H1 (cell line): ENCODE measurements at regions not wholly inside any gene's neighbourhood (a gene's known extent, or its start where the extent isn't known, plus 50 kb on each side); places are given as distances from the start of the nearest gene placed in this dataset.

ENCODE experiments used
- CTCF ChIA-PET: fragments of 300-600 bp; sonication (Branson Sonifier 250); formaldehyde crosslinking; loops from one replicate; lab custom pipeline; 2021; ENCODE audit not compliant: partially characterized antibody; lab: Charles Lee
- POLR2A ChIA-PET: fragments of 300-600 bp; sonication (Branson Sonifier 250); formaldehyde crosslinking; loops from one replicate; lab custom pipeline; 2021; ENCODE audit warnings: inconsistent platforms; ENCODE audit not compliant: partially characterized antibody; lab: Charles Lee
- DNase-seq, 2 experiments: peaks; one replicate each; pipeline versions ENCODE4 v3.0.0 to v3.0.0-alpha.2; 2010 to 2022; ENCODE audit warnings: low spot score in 2 of 2, low read depth in 1 of 2, mixed read lengths in 1 of 2
- FAIRE-seq: peaks from 2 replicates; lab custom pipeline; 2011; peaks lifted over from hg19 to GRCh38; lab: Jason Lieb, UNC
- H2AFZ ChIP-seq: 2 replicates; pipeline ENCODE4 v1.8.1; 2012; ENCODE audit warnings: low read length, inconsistent platforms
- H2AK5ac ChIP-seq: 2 replicates; pipeline ENCODE4 v1.6.1; 2013; ENCODE audit warnings: low read depth, low read length
- H2BK120ac ChIP-seq: replicated peaks from 2 replicates; pipeline ENCODE3; 2013; ENCODE audit warnings: low read depth, low read length, inconsistent platforms
- H2BK12ac ChIP-seq: 2 replicates; pipeline ENCODE4 v1.6.1; 2013; ENCODE audit warnings: low read depth, low read length
- H2BK15ac ChIP-seq: 2 replicates; pipeline ENCODE4 v1.6.1; 2013; ENCODE audit warnings: low read length
- H2BK20ac ChIP-seq: 2 replicates; pipeline ENCODE4 v1.6.1; 2013; ENCODE audit warnings: low read length
- H2BK5ac ChIP-seq: 2 replicates; pipeline ENCODE4 v1.6.1; 2013; ENCODE audit warnings: low read depth, low read length
- H3K14ac ChIP-seq: 2 replicates; pipeline ENCODE4 v1.6.1; 2013; ENCODE audit warnings: inconsistent platforms; ENCODE audit not compliant: insufficient read length
- H3K18ac ChIP-seq: 2 replicates; pipeline ENCODE4 v1.6.1; 2013; ENCODE audit warnings: low read length; ENCODE audit errors: extremely low read depth
- H3K23ac ChIP-seq: 2 replicates; pipeline ENCODE4 v1.6.1; 2013; ENCODE audit warnings: inconsistent platforms; ENCODE audit not compliant: insufficient read length
- H3K23me2 ChIP-seq: 2 replicates; pipeline ENCODE4 v1.6.1; 2013; ENCODE audit warnings: low read depth, low read length
- H3K27ac ChIP-seq: 2 replicates; pipeline ENCODE4 v1.6.1; 2011; ENCODE audit warnings: low read depth, low read length, inconsistent platforms
- H3K27me3 ChIP-seq, 4 experiments: replicated peaks in 1 of 4; 1 replicate in 1 of 4; 2 replicates in 3 of 4; pipeline versions ENCODE4 v1.6.1 to v1.8.1; 2011 to 2013; ENCODE audit warnings: low read length in 3 of 4, mild to moderate bottlenecking in 3 of 4, inconsistent platforms in 2 of 4, mixed read lengths in 2 of 4, moderate library complexity in 1 of 4; ENCODE audit not compliant: control insufficient read depth in 3 of 4, insufficient read depth in 3 of 4; ENCODE audit errors: extremely low read depth in 1 of 4
- H3K36me3 ChIP-seq, 4 experiments: 2 replicates each; pipeline versions ENCODE4 v1.6.1 to v1.8.1; 2011 to 2013; ENCODE audit warnings: mild to moderate bottlenecking in 4 of 4, low read length in 3 of 4, moderate library complexity in 2 of 4, control low read depth in 1 of 4, inconsistent platforms in 1 of 4; ENCODE audit not compliant: insufficient read depth in 4 of 4, control insufficient read depth in 2 of 4
- H3K4ac ChIP-seq: replicated peaks from 2 replicates; pipeline ENCODE3; 2013; ENCODE audit warnings: low read length, low read depth, mixed read lengths, inconsistent platforms; ENCODE audit not compliant: insufficient read length
- H3K4me1 ChIP-seq, 4 experiments: replicated peaks in 1 of 4; 1 replicate in 1 of 4; 2 replicates in 3 of 4; pipeline versions ENCODE4 v1.6.1 to v1.8.1; 2011 to 2013; ENCODE audit warnings: low read length in 3 of 4, inconsistent platforms in 2 of 4, mixed read lengths in 1 of 4; ENCODE audit not compliant: insufficient read depth in 4 of 4, control insufficient read depth in 3 of 4
- H3K4me2 ChIP-seq, 2 experiments: 2 replicates each; pipeline versions ENCODE4 v1.6.1 to v1.8.1; 2011 to 2013; ENCODE audit warnings: low read depth in 2 of 2, low read length in 2 of 2, control low read depth in 1 of 2, inconsistent platforms in 1 of 2, mild to moderate bottlenecking in 1 of 2; ENCODE audit not compliant: insufficient read depth in 1 of 2
- H3K4me3 ChIP-seq, 4 experiments: fragments of 200-600, 300-600 bp in 1 of 4; sonication (generic), shearing (Covaris generic), sonication (Bioruptor Twin) in 1 of 4; 2 replicates each; pipeline versions ENCODE4 v1.5.1 to v1.8.1; 2011 to 2016; ENCODE audit warnings: low read length in 4 of 4, low read depth in 3 of 4, control low read depth in 2 of 4, inconsistent platforms in 2 of 4, mild to moderate bottlenecking in 2 of 4, mixed read lengths in 1 of 4, moderate library complexity in 1 of 4; ENCODE audit not compliant: insufficient read depth in 2 of 4; ENCODE audit errors: extremely low read depth in 1 of 4
- H3K56ac ChIP-seq: replicated peaks from 2 replicates; pipeline ENCODE3; 2013; ENCODE audit warnings: low read depth, mild to moderate bottlenecking, mixed read lengths, low read length, inconsistent platforms; ENCODE audit not compliant: insufficient read length
- H3K79me1 ChIP-seq: 2 replicates; pipeline ENCODE4 v1.6.1; 2013; ENCODE audit warnings: low read depth, low read length, control low read depth
- H3K79me2 ChIP-seq, 2 experiments: 2 replicates each; pipeline versions ENCODE4 v1.6.1 to v1.8.1; 2012 to 2013; ENCODE audit warnings: low read length in 2 of 2, mild to moderate bottlenecking in 2 of 2, inconsistent platforms in 1 of 2; ENCODE audit not compliant: insufficient read depth in 2 of 2, control insufficient read depth in 1 of 2
- H3K9ac ChIP-seq, 4 experiments: replicated peaks in 1 of 4; 1 replicate in 1 of 4; 2 replicates in 3 of 4; pipeline versions ENCODE4 v1.6.1 to v1.8.1; 2011 to 2013; ENCODE audit warnings: low read depth in 3 of 4, low read length in 3 of 4, control low read depth in 2 of 4, mild to moderate bottlenecking in 2 of 4, moderate library complexity in 2 of 4, inconsistent platforms in 1 of 4; ENCODE audit errors: extremely low read depth in 1 of 4
- H3K9me3 ChIP-seq, 2 experiments: 2 replicates each; pipeline versions ENCODE4 v1.6.1 to v1.8.1; 2012 to 2013; ENCODE audit warnings: mild to moderate bottlenecking in 2 of 2, moderate library complexity in 2 of 2, control low read depth in 1 of 2, inconsistent platforms in 1 of 2, low read depth in 1 of 2, low read length in 1 of 2, mixed read lengths in 1 of 2; ENCODE audit not compliant: insufficient read depth in 2 of 2
- H4K20me1 ChIP-seq, 2 experiments: replicated peaks in 1 of 2; 2 replicates each; pipeline versions ENCODE3 to v1.8.1; 2011 to 2013; ENCODE audit warnings: inconsistent platforms in 2 of 2, low read length in 2 of 2, mild to moderate bottlenecking in 1 of 2; ENCODE audit not compliant: insufficient read depth in 2 of 2, control insufficient read depth in 1 of 2
- H4K5ac ChIP-seq: 2 replicates; pipeline ENCODE4 v1.6.1; 2013; ENCODE audit warnings: low read length, low read depth, mixed read lengths, inconsistent platforms; ENCODE audit not compliant: insufficient read length
- H4K8ac ChIP-seq: 2 replicates; pipeline ENCODE4 v1.8.0; 2013; ENCODE audit warnings: mild to moderate bottlenecking, moderate library complexity, low read length, inconsistent platforms; ENCODE audit not compliant: insufficient read depth; ENCODE audit errors: extremely low read depth
- H4K91ac ChIP-seq: replicated peaks from 2 replicates; pipeline ENCODE3; 2013; ENCODE audit warnings: low read length, mixed read lengths, inconsistent platforms; ENCODE audit not compliant: insufficient read length
- ATF2 ChIP-seq: IDR thresholded peaks from 2 replicates; pipeline ENCODE4 v1.6.1; 2012; ENCODE audit warnings: low read length, inconsistent platforms
- JUN ChIP-seq: IDR thresholded peaks from 2 replicates; pipeline ENCODE4 v1.6.1; 2011; ENCODE audit warnings: low read depth, mild to moderate bottlenecking, improper control_type of control experiment, low read length
- KDM4A ChIP-seq: IDR thresholded peaks from one replicate; pipeline ENCODE4 v1.7.1; 2012; ENCODE audit warnings: low read depth, mild to moderate bottlenecking, moderate library complexity, low read length, inconsistent platforms; ENCODE audit not compliant: severe bottlenecking
- POLR2AphosphoS5 ChIP-seq: IDR thresholded peaks from 2 replicates; pipeline ENCODE4 v1.6.1; 2011; ENCODE audit warnings: low read depth, low read length
- SIX5 ChIP-seq: IDR thresholded peaks from 2 replicates; pipeline ENCODE4 v1.6.1; 2011; ENCODE audit warnings: mild to moderate bottlenecking, low read depth, low read length
- SP1 ChIP-seq: IDR thresholded peaks from 2 replicates; pipeline ENCODE4 v1.6.1; 2011; ENCODE audit warnings: low read depth, low read length
- TEAD4 ChIP-seq: IDR thresholded peaks from 2 replicates; pipeline ENCODE4 v1.6.1; 2012; ENCODE audit warnings: low read depth, low read length, inconsistent platforms, mixed read lengths
- USF2 ChIP-seq: IDR thresholded peaks from 2 replicates; pipeline ENCODE4 v1.6.1; 2011; ENCODE audit warnings: low read length, improper control_type of control experiment
- WGBS, 2 experiments: shearing (Covaris generic) in 1 of 2; methylation state at CpG; one replicate each; pipeline versions ENCODE4 v1.1.6 to v1.1.7; 2013 to 2015; ENCODE audit warnings: low lambda C conversion rate in 2 of 2, mixed read lengths in 2 of 2, inconsistent platforms in 1 of 2, low coverage in 1 of 2, missing lambda C conversion rate in 1 of 2; ENCODE audit not compliant: insufficient replicate concordance in 2 of 2, insufficient coverage in 1 of 2, insufficient read length in 1 of 2; ENCODE audit errors: extremely low coverage in 1 of 2, missing lambda C conversion rate in 1 of 2; 5-methylcytosine and 5-hydroxymethylcytosine counted together

- no peak for DNase-seq
- 94% methylated on average over 1 of the region's 1 CpG; no CpG with 5 or more reads in 1 of the 2 experiments for WGBS, 2 experiments
Observed at GRCh38 chr6:130525408-130525807, 159.6 kb downstream of the TMEM200A start.

More at GRCh38 chr6:130525408-130525807, 159.6 kb downstream of the TMEM200A start:
- Histone ChIP-seq H3K4me1 (no peaks in the 10 kb centered on the region), H4K8ac (no peak overlapping the region), H3K23ac (no peak overlapping the region), H3K23me2 (no peaks in the 10 kb centered on the region), H3K4me3 (no peak overlapping the region), H2AK5ac (no peak overlapping the region), H4K5ac (no peak overlapping the region), H3K27me3 (no peaks in the 10 kb centered on the region), H2BK120ac (no peak overlapping the region), H2BK15ac (no peak overlapping the region), H2AFZ (no peak overlapping the region), H3K9ac (no peak overlapping the region), H3K79me1 (no peaks in the 10 kb centered on the region), H4K91ac (no peak overlapping the region), H3K18ac (no peak overlapping the region), H3K4me2 (no peak overlapping the region), H3K14ac (no peak overlapping the region), H3K9me3 (no peaks in the 10 kb centered on the region; a peak in 1 of 4 replicates), H3K36me3 (no peaks in the 10 kb centered on the region), H4K20me1 (no peaks in the 10 kb centered on the region), H3K27ac (no peak overlapping the region), H2BK20ac (no peak overlapping the region), H2BK5ac (no peak overlapping the region), H3K4ac (no peak overlapping the region), H3K79me2 (no peaks in the 10 kb centered on the region), H2BK12ac (no peak overlapping the region), H3K56ac (no peak overlapping the region)
- TF ChIP-seq ATF2 (no peak), TEAD4 (no peak), SIX5 (no peak), KDM4A (no peak), USF2 (no peak), JUN (no peak), POLR2AphosphoS5 (no peak), SP1 (no peak)
- ChIA-PET CTCF (interaction anchor here (1.3 kb wide), 1 partner anchor 203 kb away, joined by 3 read pairs; no protein-coding TSS in a partner anchor), POLR2A (no interaction called here)
- no peak for FAIRE-seq
